Right atrium auricular region (tissue), 2 donors: ENCODE measurements at regions not wholly inside any gene's neighbourhood (a gene's known extent, or its start where the extent isn't known, plus 50 kb on each side); places are given as distances from the start of the nearest gene placed in this dataset.
"Not testable (repeated sequence)": the region's sequence is repeated elsewhere in the genome, so short reads cannot be mapped to it uniquely, and the experiment has no call there.

Experiments
- DNase-seq: peaks from one replicate; pipeline ENCODE4 v3.0.0-alpha.2; 2019; ENCODE audit warnings: low spot score
- H3K27ac ChIP-seq, 2 donors: fragments of 200-600 bp; sonication (generic); 1 replicate in 1 of 2; 2 replicates in 1 of 2; pipeline ENCODE4 v1.5.1; 2016 to 2019
- H3K27me3 ChIP-seq, 2 donors: fragments of 200-600 bp; sonication (generic); one replicate each; pipeline versions ENCODE4 v1.5.1 to v1.6.0; 2017 to 2019
- H3K36me3 ChIP-seq: fragments of 200-600 bp; sonication (generic); one replicate; pipeline ENCODE4 v1.5.1; 2016
- H3K4me1 ChIP-seq, 2 donors: fragments of 200-600 bp; sonication (generic); one replicate each; pipeline versions ENCODE4 v1.5.1 to v1.6.0; 2017 to 2019
- H3K4me3 ChIP-seq, 2 donors: fragments of 200-600 bp; sonication (generic); 1 replicate in 1 of 2; 2 replicates in 1 of 2; pipeline ENCODE4 v1.5.1; 2017 to 2019; ENCODE audit warnings: mild to moderate bottlenecking in 1 of 2, moderate library complexity in 1 of 2
- H3K9me3 ChIP-seq, 2 donors: fragments of 200-600 bp; sonication (generic); one replicate each; pipeline ENCODE4 v1.5.1; 2019
- TF ChIP-seq, protein P1 (sequence below), 2 donors: fragments of 200-600 bp; sonication (generic); IDR thresholded peaks; one replicate each; pipeline ENCODE4 v1.5.1; 2019; ENCODE audit warnings: antibody characterized with exemption in 2 of 2

DNA sequence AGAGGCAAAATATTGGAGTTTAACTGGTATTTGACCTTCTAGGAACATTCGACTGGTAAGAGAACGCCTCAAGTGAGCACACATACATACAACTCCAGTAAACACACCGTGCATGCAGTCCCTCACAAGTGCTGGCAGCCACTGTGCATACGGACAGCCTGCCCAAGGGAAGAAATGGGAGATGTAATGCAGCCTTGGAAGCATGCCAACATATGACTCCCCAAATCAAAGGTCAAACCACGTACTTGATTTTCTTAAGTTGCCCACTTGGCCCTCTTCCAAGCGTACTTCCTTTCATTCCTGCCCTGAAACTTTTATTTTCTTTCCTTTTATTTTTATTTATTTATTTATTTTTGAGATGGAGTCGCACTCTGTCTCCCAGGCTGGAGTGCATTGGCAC lies 206.6 kb downstream of the SPRY1 start:
- TF ChIP-seq, protein P1, sequence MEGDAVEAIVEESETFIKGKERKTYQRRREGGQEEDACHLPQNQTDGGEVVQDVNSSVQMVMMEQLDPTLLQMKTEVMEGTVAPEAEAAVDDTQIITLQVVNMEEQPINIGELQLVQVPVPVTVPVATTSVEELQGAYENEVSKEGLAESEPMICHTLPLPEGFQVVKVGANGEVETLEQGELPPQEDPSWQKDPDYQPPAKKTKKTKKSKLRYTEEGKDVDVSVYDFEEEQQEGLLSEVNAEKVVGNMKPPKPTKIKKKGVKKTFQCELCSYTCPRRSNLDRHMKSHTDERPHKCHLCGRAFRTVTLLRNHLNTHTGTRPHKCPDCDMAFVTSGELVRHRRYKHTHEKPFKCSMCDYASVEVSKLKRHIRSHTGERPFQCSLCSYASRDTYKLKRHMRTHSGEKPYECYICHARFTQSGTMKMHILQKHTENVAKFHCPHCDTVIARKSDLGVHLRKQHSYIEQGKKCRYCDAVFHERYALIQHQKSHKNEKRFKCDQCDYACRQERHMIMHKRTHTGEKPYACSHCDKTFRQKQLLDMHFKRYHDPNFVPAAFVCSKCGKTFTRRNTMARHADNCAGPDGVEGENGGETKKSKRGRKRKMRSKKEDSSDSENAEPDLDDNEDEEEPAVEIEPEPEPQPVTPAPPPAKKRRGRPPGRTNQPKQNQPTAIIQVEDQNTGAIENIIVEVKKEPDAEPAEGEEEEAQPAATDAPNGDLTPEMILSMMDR (IDR thresholded peaks at IDR 0.05): no peak
- DNase-seq: no peak

DNA sequence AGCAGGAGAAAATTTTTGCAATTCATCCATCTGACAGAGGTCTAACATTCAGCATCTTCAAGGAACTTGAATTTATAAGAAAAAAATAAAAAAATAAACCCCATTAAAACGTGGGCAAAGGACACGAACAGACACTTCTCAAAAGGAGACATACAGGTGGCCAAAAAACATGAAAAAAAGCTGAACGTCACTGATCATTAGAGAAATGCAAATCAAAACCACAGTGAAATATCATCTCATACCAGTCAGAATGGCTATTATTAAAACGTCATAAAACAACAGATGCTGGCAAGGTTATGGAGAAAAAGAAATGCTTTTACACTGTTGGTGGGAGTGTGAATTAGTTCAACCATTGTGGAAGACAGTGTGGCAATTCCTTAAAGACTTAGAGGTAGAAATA lies 209.2 kb downstream of the SPRY1 start:
- H3K9me3 ChIP-seq, H3K4me3 ChIP-seq, H3K4me1 ChIP-seq, H3K27ac ChIP-seq, DNase-seq, H3K27me3 ChIP-seq, H3K36me3 ChIP-seq: not testable (repeated sequence)

More for the DNA sequence above, 206.6 kb downstream of the SPRY1 start:
- H3K4me1 ChIP-seq: peaks cover 0 to 9% of the 10 kb centered on the region in 2 donors
- H3K36me3 ChIP-seq: no peaks in the 10 kb centered on the region
- no peaks in the 10 kb centered on the region for H3K9me3 ChIP-seq
- H3K27me3 ChIP-seq: no peaks in the 10 kb centered on the region
- H3K4me3 ChIP-seq: no peak overlapping the region
- no peak overlapping the region for H3K27ac ChIP-seq

DNA sequence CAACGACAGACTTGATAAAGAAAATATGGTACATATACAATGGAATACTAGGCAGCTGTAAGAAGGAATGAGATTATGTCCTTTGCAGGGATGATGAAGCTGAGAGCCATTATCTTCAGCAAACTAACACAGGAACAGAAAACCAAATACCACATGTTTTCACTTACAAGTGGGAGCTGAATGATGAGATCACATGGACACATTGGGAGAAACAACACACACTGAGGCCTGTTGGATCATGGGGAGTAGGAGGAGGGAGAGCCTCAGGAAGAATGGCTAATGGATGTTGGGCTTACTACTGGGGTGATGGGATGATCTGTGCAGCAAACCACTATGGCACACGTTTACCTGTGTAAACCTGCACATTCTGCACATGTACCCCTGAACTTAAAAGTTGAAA lies 209.7 kb downstream of the SPRY1 start:
- no peaks in the 10 kb centered on the region for H3K36me3 ChIP-seq
- no peaks in the 10 kb centered on the region for H3K4me1 ChIP-seq
- no peak for DNase-seq
- no peak overlapping the region for H3K4me3 ChIP-seq
- TF ChIP-seq, protein P1 (IDR thresholded peaks at IDR 0.05): no peak
- no peak overlapping the region for H3K27ac ChIP-seq
- no peaks in the 10 kb centered on the region for H3K27me3 ChIP-seq
- H3K9me3 ChIP-seq: no peaks in the 10 kb centered on the region

DNA sequence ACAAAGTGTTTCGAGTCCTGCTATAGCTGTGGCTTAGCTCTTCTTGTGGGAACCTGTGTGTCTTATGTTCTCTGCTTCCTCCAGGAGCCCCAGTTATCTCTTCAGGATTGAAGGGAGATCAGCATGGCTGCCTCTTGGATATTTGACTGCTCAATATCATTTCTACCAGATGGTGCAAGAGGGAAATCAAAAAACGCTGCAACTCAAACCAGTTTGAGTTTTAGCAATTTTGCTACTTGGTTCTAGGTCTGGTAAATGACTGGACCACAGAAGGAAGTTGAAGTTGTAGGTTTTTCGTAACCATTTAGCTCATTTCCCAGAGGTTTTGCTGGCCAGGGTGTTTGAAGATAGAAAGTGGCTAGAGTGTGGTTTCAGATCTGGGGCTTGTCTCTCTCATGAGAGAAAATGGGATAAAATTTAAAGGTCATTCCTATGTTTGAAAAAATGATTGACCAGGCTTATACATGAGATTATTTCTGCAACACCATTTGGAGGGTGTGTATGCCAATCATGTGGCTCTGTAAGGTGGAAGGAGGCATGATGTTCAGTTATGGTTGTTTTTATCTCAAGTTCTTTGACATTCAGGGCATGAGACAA lies 210.4 kb downstream of the SPRY1 start:
- no peak for DNase-seq
- no peak overlapping the region for H3K4me3 ChIP-seq
- no peaks in the 10 kb centered on the region for H3K4me1 ChIP-seq
- H3K36me3 ChIP-seq: no peaks in the 10 kb centered on the region
- TF ChIP-seq, protein P1 (IDR thresholded peaks at IDR 0.05): no peak
- H3K9me3 ChIP-seq: no peaks in the 10 kb centered on the region
- no peak overlapping the region for H3K27ac ChIP-seq
- no peaks in the 10 kb centered on the region for H3K27me3 ChIP-seq

DNA sequence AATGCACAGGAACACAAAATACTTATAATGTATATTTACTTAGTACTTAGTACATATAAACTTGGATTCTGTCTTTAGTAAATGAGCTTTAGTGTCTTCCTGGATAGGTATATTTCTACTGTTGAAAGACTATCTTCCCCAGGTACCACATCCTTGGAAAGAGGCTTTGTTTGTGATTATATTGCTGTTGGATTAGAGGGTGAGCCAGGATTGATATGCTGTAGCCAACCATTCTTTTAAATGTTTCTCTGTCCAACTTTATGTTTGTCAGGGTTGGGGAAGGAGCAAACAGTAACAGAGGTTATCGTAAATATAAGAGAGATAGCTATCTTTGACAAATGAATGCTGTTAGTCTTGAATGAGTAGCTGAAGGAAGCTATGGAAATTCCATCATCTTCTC lies 213.2 kb downstream of the SPRY1 start:
- no peak for DNase-seq
- no peaks in the 10 kb centered on the region for H3K4me1 ChIP-seq
- H3K9me3 ChIP-seq: no peaks in the 10 kb centered on the region
- no peaks in the 10 kb centered on the region for H3K36me3 ChIP-seq
- H3K27ac ChIP-seq: no peak overlapping the region
- H3K4me3 ChIP-seq: no peak overlapping the region
- TF ChIP-seq, protein P1 (IDR thresholded peaks at IDR 0.05): no peak
- H3K27me3 ChIP-seq: no peaks in the 10 kb centered on the region

DNA sequence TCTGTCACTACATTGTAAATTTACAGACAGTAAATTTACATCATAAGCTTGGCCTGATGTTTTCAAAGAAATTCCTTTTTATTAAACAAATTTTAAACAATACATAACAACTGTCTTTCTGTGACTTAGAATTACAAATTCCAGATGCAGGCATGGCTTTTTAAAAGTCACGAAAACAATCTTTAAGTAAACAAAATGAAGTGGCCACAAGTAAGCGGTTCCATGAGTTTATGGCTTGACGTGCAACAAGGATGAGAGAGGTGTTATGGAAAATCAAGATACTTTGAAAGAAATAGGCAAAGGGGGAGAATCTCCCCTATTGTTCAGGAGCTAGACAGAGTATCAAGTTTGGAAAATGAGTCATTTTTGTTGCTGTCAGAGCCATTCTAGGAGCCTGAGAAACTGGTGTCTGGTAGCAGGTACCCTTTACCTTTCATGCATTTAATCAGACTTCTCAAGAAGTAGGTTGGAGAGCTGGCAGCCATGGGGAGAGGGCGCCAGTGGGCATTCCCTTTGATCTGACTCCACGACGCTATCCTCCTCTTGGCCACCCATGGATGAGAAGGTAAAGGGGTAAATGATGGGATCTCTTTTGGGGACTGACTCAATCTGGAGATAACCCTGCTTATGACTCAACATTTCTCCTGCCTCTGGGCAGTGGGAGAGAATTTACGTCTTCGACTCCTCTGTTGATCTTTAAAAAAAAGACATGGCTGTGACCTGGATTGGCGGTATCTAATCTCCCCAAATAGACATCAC lies 217.2 kb downstream of the SPRY1 start:
- Histone ChIP-seq H3K4me3 (no peak overlapping the region), H3K9me3 (no peaks in the 10 kb centered on the region), H3K4me1 (peaks cover 0 to 15% of the 10 kb centered on the region in 2 donors), H3K36me3 (no peaks in the 10 kb centered on the region), H3K27ac (no peak overlapping the region), H3K27me3 (no peaks in the 10 kb centered on the region)
- TF ChIP-seq, protein P1 (IDR thresholded peaks at IDR 0.05): no peak
- no peak for DNase-seq
